ENCODE measurements at regions not wholly inside any gene's neighbourhood (a gene's known extent, or its start where the extent isn't known, plus 50 kb on each side); places are given as distances from the start of the nearest gene placed in this dataset.

DNA sequence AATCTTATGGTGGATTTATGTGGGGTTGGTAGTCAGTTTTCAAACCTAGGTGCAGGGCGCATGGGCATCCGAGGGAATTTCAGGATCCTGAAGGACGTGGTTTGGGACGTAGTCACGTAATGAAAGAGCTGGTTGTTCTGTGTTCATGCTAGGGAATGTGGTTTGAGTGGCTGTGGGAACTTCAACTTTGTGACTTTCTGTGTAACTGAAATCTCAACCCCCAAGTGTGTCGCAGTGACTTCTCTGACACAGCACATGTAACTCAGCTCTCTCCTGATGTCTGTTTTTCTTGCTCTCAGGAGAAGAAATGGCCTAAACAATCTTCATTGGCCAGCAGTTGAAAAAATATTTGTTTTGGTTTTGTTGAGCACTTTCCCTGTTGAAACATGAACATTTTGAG, 199.0 kb downstream of the PTEN start:
- DNase-seq = no peak

DNA sequence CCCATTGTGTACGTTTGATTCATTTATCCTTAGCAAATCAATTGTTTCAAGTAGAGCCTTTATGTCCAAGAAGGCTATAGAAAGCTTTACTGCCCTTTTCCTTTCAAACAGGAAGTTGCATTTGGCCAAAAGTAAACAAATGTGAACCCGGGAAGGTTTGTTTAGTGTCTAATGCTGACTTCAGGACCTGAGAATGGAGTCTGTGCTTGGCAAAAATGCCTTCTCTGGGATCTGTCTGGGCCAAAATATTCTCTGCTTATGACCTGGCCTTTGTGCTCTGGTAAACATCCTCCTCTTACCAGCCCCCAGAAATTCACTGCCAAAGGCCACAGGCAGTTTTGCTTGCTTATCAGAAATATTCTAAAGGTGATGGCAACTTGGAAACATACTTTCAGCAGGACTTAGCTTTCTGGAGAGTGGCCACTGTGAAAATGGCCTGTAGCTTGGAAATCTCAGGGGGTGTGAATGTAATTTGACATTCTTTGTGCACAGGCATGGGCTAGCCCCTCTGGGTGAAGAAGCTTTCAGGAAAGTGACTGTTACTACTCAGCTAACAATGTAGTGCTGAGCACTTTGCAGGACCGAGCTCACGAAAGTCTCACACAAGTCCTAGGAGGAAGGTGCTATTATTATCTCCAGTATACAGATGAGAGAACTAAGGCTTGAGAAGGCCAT, 199.5 kb downstream of the PTEN start:
- no peak for DNase-seq

DNA sequence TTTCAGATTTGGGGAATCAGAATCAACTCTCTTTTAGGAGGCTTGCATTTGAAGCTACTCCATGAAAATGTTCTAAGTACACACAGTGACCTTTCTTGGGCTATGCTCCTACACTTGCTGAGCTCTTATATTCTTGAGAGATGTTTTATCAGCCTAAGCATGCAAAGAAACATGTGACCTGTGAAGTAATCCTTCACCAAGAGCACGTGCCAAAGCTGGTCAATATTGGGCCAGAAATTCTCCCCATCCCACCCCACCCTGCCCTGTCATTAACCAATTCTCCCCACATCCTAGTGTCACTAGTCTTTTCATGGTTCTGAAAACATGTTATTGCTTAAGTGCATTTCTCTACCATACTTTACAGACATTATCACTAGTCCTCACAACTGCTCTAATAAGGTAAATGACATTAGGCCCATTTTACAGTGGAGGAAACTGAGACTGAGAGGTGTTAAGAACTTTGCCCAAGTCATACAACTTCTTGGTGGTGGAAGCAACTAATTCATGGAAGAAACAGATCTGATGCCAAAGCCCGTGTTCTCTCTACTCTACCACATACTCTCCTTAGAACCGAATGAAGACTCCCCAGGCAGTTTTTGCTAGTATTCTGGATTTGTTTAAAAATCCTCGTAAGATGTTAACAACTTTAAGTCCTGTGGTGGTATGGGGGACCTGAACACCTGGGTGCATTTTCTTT, 200.6 kb downstream of the PTEN start:
- no peak for DNase-seq

DNA sequence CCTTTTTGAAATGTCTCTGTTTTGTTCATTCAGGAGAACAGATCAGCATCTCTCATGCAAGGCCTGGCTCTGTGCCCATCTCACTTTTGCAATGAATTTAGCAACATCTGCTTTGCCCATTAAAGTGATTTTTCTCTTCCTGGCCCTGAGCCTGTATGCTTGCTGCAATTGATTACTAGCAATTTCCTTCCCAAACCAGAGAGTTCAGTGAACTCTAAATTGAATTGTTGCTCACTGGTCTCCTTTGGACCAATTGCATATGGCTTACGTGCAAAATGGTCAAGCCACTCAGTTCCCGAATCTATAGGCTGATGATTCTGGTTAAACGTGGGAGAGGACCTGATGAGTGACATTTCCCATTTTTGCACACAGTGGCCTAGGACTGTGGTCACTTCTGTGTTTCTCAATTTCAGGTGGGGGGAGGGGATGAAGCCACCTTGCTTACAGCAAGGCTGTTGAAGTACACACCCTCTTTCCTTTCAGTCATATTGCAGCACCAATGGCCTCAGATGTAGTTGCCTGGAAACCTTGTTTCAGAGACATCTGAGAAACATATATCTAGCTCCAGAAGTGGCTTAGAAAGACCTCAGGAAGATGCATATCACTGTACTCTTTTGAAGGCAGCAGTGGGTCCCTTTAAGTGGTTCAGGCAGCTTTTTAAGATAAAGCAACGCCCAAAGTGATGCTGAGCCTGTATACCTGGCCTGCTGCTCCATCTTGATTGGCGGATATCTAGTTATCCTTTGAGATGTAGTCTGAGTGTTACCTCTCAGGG, 201.4 kb downstream of the PTEN start:
- peak; percentile 25 for DNase-seq

DNA sequence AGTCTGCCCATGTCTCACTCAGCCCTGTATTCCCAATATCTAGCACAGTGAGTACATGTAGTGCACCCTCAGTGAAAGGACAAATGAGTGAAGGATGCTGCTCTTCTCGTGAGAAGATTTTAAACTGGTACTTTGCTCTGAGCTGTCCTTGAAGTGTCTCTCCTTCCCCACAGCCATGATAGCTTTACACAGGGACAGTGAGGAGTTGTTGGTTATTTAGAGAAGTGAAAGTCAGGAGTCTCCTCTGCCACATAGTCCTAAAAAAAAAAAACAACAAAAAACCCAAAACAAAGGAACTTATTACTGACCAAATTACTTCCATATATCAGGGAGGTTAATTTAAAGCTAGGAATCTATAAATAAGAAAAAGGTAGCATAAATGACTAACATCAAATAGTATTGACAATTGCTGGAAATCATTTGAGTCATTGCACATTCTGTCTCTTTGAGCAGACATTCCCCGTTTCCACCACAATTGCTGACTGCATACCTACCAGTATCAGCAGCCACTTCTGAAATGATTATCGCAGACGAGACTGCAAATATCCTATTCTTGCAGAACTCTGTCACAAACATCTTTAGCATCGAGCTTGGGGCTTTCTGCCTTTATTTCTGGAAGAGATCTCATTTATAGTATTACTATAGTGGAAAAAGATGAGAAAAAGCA, 202.1 kb downstream of the PTEN start:
- DNase-seq = peak; percentile 40

DNA sequence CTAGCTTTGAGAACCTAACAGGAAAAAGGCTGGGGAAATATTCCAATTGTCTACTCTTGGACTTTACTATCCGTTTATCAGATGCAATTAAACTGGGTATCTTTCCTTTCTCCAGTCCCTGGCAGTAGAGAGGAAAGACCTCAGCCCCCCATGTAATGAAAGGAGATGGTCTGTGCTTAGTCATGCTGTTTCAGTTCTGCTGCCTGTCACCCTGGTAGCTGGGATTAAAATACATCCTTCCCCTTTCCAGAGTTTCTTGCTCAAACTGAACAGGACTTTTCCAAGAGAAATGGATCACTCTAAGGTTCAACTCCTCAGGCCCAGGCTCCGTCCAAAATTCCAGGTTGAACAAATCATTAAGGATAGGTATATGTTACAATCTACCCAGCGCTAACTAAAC, 202.9 kb downstream of the PTEN start:
- DNase-seq = no peak

DNA sequence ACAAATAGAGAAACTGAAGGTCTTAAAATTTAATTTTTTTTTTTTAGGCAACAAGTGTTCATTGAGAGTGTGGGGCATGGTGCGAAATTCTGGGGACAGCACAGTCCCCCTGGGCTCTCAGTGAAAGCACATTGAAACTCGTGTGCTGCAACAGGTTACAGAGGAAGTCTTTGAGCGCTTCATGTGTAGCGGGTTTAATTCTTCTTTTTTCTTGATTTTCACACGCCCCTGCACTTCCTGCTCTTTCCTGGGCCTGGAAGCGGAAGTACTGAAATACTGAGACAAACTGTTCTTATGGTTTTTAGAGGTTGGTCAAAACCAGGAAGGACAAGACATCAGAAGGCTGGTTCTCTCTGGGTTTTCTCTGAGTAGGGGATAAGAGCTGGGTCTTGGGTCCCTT, 203.5 kb downstream of the PTEN start:
- no peak for DNase-seq

DNA sequence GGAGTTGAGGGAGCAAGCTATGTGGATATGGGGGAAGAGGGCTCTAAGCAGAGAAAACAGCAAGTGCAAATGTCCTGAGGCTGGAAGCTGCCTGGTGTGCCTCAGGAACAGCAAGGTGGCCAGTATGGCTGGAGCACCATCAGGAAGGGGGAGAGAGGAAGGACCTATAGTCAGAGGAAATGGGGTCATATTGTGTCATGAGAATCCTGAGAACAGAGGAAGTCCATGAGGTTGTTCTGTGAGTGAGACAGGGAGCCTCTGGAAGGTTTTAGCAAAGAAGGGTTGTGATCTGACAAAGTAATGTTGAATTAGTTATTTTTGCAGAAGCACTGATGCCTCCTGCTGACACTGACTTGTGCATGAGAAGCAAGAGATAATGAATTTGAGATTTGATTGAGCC, 204.3 kb downstream of the PTEN start:
- no peak for DNase-seq

DNA sequence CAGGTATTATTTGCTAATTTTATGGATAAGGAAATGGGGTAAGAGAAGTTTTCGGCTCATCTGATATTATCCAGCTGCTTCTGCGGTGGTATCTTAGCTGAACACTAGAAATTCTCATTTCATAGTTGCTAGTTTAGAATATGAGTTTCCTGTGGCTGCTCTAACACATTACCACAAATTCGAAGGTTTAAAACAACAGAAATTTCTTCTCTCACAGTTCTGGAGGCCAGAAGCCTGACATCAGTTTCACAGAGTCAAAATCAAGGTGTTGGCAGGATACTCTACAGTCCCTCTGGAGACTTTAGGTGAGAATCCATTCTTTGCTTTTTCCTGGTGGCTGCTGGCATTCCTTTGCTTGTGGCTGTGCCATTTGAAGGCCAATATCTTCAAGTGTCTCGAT, 205.9 kb downstream of the PTEN start:
- no peak for DNase-seq

DNA sequence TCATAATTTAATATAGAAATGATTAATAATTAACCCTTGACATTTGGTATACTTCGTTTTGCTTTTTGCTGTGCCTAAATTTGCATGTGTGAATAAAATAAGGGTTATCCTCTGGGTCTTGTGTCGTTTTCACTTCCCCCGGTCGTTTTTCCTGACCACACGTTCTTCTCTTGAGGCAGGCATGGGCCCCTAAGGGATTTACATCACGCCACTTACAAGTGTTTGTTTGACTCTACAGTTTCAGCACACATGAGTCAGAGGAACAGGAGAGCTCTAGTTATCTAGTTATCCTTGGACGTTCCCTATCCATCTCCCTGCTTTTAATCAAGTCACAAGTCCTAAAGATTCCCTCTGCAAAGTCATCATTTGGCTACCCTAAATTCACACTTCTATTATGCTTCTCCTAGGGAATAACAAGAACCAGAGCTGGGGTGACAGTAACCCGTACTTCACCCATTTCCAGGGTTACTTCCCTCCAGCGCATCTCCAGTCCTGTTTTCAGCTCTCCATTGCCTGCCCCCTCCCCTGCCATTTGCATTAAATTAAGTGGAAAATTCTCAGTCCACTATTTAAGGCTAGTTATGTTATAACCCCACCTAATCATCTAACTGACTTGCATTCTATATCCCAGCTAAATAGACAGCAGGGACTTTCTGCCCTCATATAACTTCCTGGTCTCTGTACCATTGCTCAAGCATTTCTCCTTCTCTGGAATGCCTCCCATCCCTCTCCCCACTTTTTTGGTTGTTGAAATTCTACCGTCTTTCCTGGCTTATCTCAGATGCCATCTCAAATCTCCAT, 206.9 kb downstream of the PTEN start:
- DNase-seq = no peak

DNA sequence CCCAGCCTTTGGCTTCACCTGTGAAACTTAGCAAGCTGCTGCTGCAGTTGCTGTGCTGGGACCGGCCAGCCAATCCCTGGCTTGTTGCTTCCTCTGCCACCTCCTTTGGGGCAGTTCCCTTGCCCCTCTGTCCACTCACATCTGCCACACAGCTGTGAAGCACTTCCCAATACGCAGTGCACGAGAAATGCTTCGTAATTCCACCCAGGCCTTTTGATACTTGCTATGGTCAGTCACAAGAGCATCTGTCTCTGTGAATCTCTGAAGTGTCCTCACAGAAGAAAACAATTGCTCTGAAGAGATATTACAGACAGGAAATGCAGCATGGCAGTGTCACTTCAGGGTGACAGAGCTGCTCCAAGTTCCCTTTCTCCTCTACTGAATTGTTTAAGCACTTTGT, 208.5 kb downstream of the PTEN start:
- DNase-seq = no peak

DNA sequence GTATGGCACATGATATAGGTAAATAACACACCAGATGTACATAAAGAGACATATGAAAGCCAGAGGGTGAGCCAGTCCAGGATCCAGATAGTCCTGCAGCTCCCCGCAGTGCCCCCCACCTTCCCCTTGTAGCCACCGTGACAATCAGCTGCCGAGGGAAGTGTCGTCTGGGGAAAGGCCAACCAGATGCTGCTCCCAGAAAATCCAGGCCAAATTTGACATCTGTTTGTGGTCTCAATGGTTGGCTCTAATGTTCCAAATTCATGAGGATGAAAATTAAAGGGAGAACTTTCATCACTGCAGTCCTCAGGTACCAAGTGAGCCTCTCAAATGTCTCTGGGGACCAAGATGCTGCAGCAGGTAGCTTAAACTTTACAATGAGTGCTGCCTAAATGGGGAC, 210.3 kb downstream of the PTEN start:
- DNase-seq = no peak

DNA sequence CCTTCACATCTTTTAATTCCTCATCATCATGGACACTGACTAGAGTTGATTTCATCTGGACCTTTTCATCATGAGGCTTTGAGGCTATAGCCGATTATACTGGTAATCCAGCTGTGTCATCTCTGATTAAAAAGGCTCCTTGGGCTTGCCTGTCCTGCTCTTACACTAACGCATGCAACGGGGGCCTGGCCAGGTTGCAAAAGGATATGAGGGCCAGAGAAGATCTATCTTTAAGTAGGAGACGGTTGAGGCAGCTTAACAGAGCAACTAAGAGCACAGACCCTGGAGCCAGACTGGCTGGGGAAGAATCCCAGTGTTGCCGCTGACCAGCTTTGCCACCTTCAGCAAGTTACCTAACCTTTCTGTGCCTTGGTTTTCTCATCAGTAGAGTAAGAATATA, 211.5 kb downstream of the PTEN start:
- DNase-seq = no peak

DNA sequence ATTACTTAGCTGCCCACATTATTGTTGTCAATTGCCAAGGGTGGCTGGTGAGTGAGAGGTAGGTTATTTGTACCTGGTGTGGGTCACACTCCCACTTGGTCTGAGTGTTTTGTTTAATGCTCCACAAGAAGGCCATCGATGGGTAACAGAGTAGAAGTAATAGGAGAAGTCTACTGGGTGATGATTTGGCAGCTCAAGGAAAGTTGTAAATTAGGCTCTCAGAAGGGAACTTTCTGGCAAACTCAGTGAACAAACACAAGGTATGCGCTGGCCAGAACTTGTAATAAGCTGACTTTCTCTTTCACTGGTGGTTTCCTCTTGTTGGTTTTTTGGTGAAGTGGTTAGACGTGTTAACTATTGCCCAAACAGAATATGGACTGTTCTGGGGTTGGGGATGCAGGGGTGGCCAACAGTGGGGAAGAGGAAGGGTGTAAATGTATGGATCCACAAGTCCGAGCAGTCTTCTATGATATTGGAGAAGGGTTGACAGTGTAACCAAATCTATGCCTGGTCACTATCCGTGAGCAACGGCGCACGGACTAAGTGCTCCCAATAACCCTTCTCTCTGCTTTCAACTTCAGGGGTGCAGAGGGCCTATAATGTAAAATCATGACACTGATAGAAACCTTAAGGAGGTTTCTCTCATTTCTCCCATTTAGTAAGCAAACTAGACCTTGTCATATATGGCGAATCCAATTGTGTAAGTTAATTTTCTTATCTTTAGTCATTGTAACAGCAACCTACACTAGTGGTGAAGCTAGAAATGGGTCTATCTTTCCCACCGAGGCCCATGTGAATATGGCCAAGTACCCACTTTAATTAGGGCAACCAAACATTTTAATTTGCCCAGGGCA, 212.8 kb downstream of the PTEN start:
- DNase-seq = no peak

DNA sequence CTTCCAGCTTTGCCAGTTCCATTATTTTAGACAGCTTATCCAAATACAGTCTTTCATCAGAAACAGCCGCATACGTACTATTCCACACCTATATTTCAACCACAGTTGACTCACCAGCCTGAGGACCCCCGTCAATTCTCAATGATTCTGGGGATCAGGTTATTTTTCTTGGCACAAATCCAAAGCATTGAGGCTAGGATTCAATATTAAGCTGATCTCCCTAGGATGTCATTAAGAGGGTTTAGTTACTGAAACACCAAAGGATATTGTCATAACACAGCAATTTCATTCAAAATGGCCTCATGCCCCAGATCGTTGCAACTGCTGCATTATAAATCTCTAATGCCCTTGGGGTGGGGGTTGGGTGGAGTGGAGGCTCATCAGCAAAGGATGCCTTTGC, 214.6 kb downstream of the PTEN start:
- no peak for DNase-seq

DNA sequence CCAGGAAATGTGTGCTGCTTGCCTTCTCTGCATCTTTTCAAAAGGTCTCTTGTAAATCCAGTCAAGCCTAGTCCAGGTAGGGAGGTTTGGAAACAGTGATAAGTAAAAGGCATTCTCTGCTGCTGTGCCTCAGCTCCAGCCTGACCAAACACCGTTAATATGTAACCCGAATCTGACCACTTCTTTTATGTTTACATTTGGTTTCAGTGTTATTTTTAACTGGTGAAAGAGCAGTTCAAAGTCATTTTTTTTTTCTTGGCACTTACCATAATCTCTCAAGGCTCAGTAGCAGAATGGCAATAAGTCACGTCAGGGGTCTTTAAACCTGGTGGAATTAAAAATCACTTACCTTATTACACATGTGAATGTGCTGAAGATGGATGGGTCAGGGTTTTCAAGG, 216.8 kb downstream of the PTEN start:
- no peak for DNase-seq

DNA sequence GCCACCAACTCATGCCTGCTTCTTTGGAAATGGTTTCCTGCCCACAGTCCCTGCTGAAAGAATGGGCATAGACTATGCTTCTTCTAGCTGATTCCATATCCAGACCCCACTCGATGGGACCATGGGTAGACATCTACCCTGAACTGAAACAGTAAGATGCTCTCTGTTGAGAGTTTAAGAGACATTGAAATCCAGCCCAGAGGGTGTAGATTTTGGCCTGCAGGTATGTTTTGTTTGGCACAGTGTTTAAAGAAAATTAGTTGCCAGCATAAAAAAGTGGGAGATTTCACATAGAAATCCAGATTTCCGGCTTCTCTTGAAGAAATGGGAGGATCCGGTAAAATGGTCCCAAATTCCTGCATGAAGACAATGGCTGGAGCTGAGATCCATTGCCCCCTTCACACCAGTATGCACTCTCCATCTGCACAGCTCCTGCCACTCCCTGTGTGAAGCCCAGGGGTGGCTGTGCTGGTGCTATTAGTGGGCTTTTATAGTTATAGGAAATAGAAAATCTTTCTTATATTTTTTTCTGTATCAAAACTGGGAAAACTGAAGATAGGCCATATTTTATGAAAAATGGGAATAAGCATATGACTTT, 218.1 kb downstream of the PTEN start:
- DNase-seq = no peak

DNA sequence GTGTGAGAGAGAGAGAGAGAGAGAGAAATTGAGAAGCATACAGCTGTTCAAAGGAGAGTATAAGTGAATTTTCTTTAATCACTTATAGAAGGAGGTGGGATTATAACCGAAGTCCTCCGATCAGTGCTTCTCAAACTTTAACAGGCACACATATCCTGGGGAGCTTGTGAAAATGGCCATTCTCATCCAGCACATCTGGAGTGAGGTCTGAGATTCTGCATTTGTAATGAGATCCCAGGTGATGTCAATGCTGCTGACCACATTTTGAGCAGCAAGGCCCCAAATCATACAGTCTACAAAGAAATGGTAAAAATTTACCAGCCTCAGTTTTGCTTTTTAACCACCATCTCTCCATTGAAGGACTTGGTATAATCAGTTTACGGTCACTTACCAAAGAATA, 219.0 kb downstream of the PTEN start:
- DNase-seq = no peak

DNA sequence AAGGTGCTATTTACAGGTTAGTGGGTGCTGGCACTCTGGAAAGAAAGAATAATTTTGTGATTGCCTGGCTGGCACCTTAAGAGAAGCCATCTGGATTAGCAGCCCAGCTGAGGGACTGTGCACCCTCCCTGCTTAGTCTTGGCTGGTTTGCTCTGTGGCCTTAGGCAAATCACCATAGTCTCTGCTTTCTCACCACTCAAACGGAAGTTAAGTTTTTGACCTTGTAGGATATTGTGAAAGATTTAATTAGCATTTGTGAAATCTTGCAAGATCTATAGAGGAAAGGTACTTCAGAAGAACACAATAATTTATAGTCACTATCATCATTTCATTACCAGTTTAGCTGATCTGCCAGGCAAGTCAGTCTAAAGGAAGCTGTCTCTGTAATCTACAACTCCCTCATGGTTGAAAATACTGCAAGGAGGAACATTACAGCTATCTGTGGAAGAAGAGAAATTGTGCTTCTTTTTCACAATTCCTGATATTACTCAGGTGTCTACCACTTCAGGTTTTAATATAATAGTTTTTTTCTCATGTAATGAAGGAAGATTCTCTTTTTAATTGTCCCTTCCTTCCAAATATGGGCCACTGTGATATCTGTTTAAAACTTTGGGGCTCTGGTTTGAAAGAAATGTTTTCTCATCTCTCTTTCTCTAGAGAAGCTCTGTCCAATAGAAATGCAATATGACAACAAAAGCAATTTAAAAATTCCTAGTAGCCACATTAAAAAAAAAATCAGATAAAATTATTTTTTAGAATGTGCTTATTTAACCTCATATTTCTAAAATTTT, 219.6 kb downstream of the PTEN start:
- DNase-seq = no peak

DNA sequence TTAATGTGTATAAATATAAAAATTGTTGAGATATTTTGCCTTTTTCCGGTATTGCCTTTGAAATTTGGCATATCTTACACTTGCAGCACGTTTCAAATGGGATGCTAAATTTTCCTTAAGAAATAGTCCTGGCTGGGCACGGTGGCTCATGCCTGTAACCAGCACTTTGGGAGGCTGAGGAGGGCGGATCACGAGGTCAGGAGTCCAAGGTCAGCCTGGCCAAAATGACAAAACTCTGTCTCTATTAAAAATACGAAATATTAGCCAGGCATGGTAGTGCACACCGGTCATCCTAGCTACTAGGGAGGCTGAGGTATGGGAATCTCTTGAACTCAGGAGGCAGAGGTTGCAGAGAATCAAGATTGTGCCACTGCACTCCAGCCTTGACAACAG, 220.2 kb downstream of the PTEN start:
- DNase-seq = no peak

Data from activated naive CD4-positive, alpha-beta T cell treated with anti-CD3 and anti-CD28 coated beads, Interleukin-2, amount 50 U/mL, for 16 hours (primary cell).